Coronary artery (tissue), 2 donors: ENCODE measurements at regions not wholly inside any gene's neighbourhood (a gene's known extent, or its start where the extent isn't known, plus 50 kb on each side); places are given as distances from the start of the nearest gene placed in this dataset.

Source experiments
- DNase-seq: peaks from one replicate; pipeline ENCODE4 v3.0.0-alpha.2; 2017; ENCODE audit warnings: low spot score
- H3K27ac ChIP-seq, 2 donors: fragments of 200-600 bp; sonication (generic); one replicate each; pipeline ENCODE4 v1.5.1; 2016 to 2019
- H3K4me3 ChIP-seq: fragments of 200-600 bp; sonication (generic); 2 replicates; pipeline ENCODE4 v1.5.1; 2016; ENCODE audit warnings: mild to moderate bottlenecking, moderate library complexity
- CTCF ChIP-seq: fragments of 200-600 bp; sonication (generic); IDR thresholded peaks from one replicate; pipeline ENCODE4 v1.5.1; 2019; ENCODE audit warnings: antibody characterized with exemption

- Histone ChIP-seq H3K27ac (no peak overlapping the region), H3K4me3 (no peak overlapping the region)
- no peak for TF ChIP-seq CTCF
- DNase-seq: no peak
Measured at GRCh38 chr5:117973785-117974184, 1014.6 kb downstream of the DTWD2 start.

- no peak overlapping the region for H3K27ac ChIP-seq
- no peak overlapping the region for H3K4me3 ChIP-seq
- no peak for TF ChIP-seq CTCF
- no peak for DNase-seq
Measured at GRCh38 chr5:117955831-117956230, 1032.5 kb downstream of the DTWD2 start.

GRCh38 chr5:117954331-117954730, 1034.0 kb downstream of the DTWD2 start:
- Histone ChIP-seq H3K27ac (no peak overlapping the region), H3K4me3 (no peak overlapping the region)
- DNase-seq: no peak
- no peak for TF ChIP-seq CTCF

GRCh38 chr5:117953272-117953671, 1035.1 kb downstream of the DTWD2 start:
- no peak for TF ChIP-seq CTCF
- no peak for DNase-seq

GRCh38 chr5:117947836-117948235, 1040.5 kb downstream of the DTWD2 start:
- DNase-seq: no peak
- Histone ChIP-seq H3K27ac (no peak overlapping the region), H3K4me3 (no peak overlapping the region)
- TF ChIP-seq CTCF: no peak

More at GRCh38 chr5:117953272-117953671, 1035.1 kb downstream of the DTWD2 start:
- no peak overlapping the region for H3K4me3 ChIP-seq
- H3K27ac ChIP-seq: no peak overlapping the region

GRCh38 chr5:117947121-117947520, 1041.2 kb downstream of the DTWD2 start:
- Histone ChIP-seq H3K4me3 (no peak overlapping the region), H3K27ac (no peak overlapping the region)
- no peak for TF ChIP-seq CTCF
- no peak for DNase-seq

- Histone ChIP-seq H3K4me3 (no peak overlapping the region), H3K27ac (no peak overlapping the region)
- TF ChIP-seq CTCF: no peak
- no peak for DNase-seq
Measured at GRCh38 chr5:117945258-117945657, 1043.1 kb downstream of the DTWD2 start.
